ENCODE measurements at regions not wholly inside any gene's neighbourhood (a gene's known extent, or its start where the extent isn't known, plus 50 kb on each side); places are given as distances from the start of the nearest gene placed in this dataset.

DNA sequence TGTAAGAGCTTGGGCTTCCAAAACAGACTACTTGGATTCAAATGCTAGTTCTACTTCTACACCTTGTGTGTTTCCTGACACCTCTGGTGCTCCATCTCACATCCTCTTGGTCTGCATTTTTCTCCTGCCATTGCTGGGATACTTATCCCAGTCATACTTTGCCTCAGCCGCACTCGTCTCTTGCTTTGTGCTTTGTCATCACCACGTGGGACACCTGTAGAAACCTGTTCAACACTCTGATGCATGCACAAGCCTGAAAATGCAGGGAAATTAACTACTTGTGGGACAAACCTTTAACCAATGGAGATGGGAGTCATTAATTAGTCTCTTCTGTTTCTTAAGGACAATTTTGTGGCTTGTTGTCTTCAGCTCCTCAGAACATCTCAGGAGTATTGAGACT, 94.2 kb upstream of the PHYHIPL start:
- TF ChIP-seq, protein P1, sequence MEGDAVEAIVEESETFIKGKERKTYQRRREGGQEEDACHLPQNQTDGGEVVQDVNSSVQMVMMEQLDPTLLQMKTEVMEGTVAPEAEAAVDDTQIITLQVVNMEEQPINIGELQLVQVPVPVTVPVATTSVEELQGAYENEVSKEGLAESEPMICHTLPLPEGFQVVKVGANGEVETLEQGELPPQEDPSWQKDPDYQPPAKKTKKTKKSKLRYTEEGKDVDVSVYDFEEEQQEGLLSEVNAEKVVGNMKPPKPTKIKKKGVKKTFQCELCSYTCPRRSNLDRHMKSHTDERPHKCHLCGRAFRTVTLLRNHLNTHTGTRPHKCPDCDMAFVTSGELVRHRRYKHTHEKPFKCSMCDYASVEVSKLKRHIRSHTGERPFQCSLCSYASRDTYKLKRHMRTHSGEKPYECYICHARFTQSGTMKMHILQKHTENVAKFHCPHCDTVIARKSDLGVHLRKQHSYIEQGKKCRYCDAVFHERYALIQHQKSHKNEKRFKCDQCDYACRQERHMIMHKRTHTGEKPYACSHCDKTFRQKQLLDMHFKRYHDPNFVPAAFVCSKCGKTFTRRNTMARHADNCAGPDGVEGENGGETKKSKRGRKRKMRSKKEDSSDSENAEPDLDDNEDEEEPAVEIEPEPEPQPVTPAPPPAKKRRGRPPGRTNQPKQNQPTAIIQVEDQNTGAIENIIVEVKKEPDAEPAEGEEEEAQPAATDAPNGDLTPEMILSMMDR (IDR thresholded peaks at IDR 0.05) = no peak
- no peak for TF ChIP-seq POLR2A (IDR thresholded peaks at IDR 0.05)
- TF ChIP-seq EP300 (IDR thresholded peaks at IDR 0.05) = no peak

Measured in sigmoid colon (tissue), 4 donors.